K562 (cell line): ENCODE measurements at regions not wholly inside any gene's neighbourhood (a gene's known extent, or its start where the extent isn't known, plus 50 kb on each side); places are given as distances from the start of the nearest gene placed in this dataset.

Experiments
- ATAC-seq: fragments of 200-7000 bp; cut with Tn5 transposase; 3 replicates; pipeline ENCODE4 v1.9.1; 2020; ENCODE audit warnings: moderate library complexity
- BruUV-seq: library from RNA; stranded (reverse); fragments of 400-500 nt; replicated peaks from 2 replicates; lab custom pipeline; 2021; lab: Mats Ljungman, UMichigan
- CTCF ChIA-PET: fragments of 300-600 bp; formaldehyde crosslinking; extraction: SDS; loops from one replicate; lab custom pipeline; 2021; ENCODE audit warnings: low intra/inter-chr PET ratio; lab: Yijun Ruan, JAX
- POLR2A ChIA-PET: fragments of 300-600, 350-650 bp; sonication (Branson Sonifier 250); formaldehyde crosslinking; extraction: SDS; loops from one replicate; lab custom pipeline; 2021; ENCODE audit warnings: antibody characterized with exemption, inconsistent platforms; lab: Yijun Ruan, JAX
- DNase-seq, 4 experiments: peaks; one replicate each; pipeline versions ENCODE4 v3.0.0 to v3.0.0-alpha.2; 2011 to 2018; ENCODE audit warnings: low spot score in 3 of 4, mixed read lengths in 3 of 4; ENCODE audit errors: extremely low read depth in 1 of 4
- FAIRE-seq: peaks from 2 replicates; lab custom pipeline; 2011; peaks lifted over from hg19 to GRCh38; lab: Jason Lieb, UNC
- H2AFZ ChIP-seq: 2 replicates; pipeline ENCODE4 v1.6.0; 2011; ENCODE audit warnings: low read depth, low read length, control low read depth, inconsistent platforms
- H3K27ac ChIP-seq: fragments of 200-600 bp; 3 replicates; pipeline ENCODE4 v1.8.0; 2011; ENCODE audit warnings: low read depth, mild to moderate bottlenecking, control low read depth, inconsistent platforms, low read length, moderate library complexity, mixed read lengths; ENCODE audit errors: extremely low read depth
- H3K27me3 ChIP-seq, 2 experiments: fragments of 300-600 bp in 1 of 2; 2 replicates in 1 of 2; 3 replicates in 1 of 2; pipeline versions ENCODE4 v1.6.0 to v1.8.0; 2011; ENCODE audit warnings: inconsistent platforms in 2 of 2, low read length in 2 of 2, mild to moderate bottlenecking in 1 of 2, mixed read lengths in 1 of 2, moderate library complexity in 1 of 2; ENCODE audit not compliant: control insufficient read depth in 2 of 2, insufficient read depth in 2 of 2
- H3K36me3 ChIP-seq: fragments of 300-600 bp; 3 replicates; pipeline ENCODE4 v1.8.0; 2011; ENCODE audit warnings: mild to moderate bottlenecking, low read length, inconsistent platforms; ENCODE audit not compliant: control insufficient read depth, insufficient read depth
- H3K4me1 ChIP-seq, 2 experiments: fragments of 200-600 bp in 1 of 2; replicated peaks in 1 of 2; 2 replicates in 1 of 2; 3 replicates in 1 of 2; pipeline versions ENCODE4 v1.5.1 to v1.8.0; 2011; ENCODE audit warnings: inconsistent platforms in 2 of 2, low read length in 2 of 2, mild to moderate bottlenecking in 1 of 2, mixed read lengths in 1 of 2, moderate library complexity in 1 of 2; ENCODE audit not compliant: control insufficient read depth in 2 of 2, insufficient read depth in 2 of 2
- H3K4me2 ChIP-seq: 2 replicates; pipeline ENCODE4 v1.6.1; 2011; ENCODE audit warnings: low read length, control low read depth, inconsistent platforms, mixed read lengths; ENCODE audit not compliant: insufficient read depth
- H3K4me3 ChIP-seq: fragments of 200-600 bp; sonication (generic), shearing (Covaris generic); 2 replicates; pipeline ENCODE4 v1.5.1; 2016; ENCODE audit warnings: control low read depth, inconsistent platforms
- H3K79me2 ChIP-seq: fragments of 200-600 bp; 3 replicates; pipeline ENCODE4 v1.8.0; 2011; ENCODE audit warnings: low read length, inconsistent platforms; ENCODE audit not compliant: control insufficient read depth, insufficient read depth
- H3K9ac ChIP-seq, 2 experiments: 2 replicates each; pipeline versions ENCODE4 v1.6.0 to v1.6.1; 2011; ENCODE audit warnings: low read depth in 2 of 2, low read length in 2 of 2, control low read depth in 1 of 2, inconsistent platforms in 1 of 2, mild to moderate bottlenecking in 1 of 2, mixed read lengths in 1 of 2; ENCODE audit not compliant: insufficient read depth in 1 of 2
- H3K9me1 ChIP-seq: one replicate; pipeline ENCODE4 v1.6.0; 2011; ENCODE audit warnings: inconsistent platforms, mild to moderate bottlenecking, low read length, moderate library complexity; ENCODE audit not compliant: control insufficient read depth, insufficient read depth
- H3K9me3 ChIP-seq: replicated peaks from 2 replicates; pipeline ENCODE4 v1.5.1; 2011; ENCODE audit warnings: low read depth, low read length, inconsistent platforms; ENCODE audit not compliant: control insufficient read depth, insufficient read depth
- H4K20me1 ChIP-seq: replicated peaks from 2 replicates; pipeline ENCODE4 v1.6.1; 2011; ENCODE audit warnings: low read length, inconsistent platforms, mixed read lengths; ENCODE audit not compliant: control insufficient read depth, insufficient read depth
- CGGBP1 ChIP-seq: fragments of 250-450 bp; sonication (Bioruptor Pico); IDR thresholded peaks from 2 replicates; pipeline ENCODE4 v1.9.0; 2021; ENCODE audit warnings: mild to moderate bottlenecking
- ELK1 ChIP-seq: sonication (generic); formaldehyde crosslinking; IDR thresholded peaks from 2 replicates; pipeline ENCODE4 v1.8.1; 2022; ENCODE audit warnings: missing genetic modification reagents
- FOS ChIP-seq: IDR thresholded peaks from 3 replicates; pipeline ENCODE4 v1.6.1; 2011; ENCODE audit not compliant: insufficient read length; ENCODE audit errors: extremely low read depth
- HDAC1 ChIP-seq, 2 experiments: fragments of 450-650 bp; IDR thresholded peaks; 2 replicates each; pipeline ENCODE4 v1.6.1; 2016 to 2017; ENCODE audit warnings: inconsistent platforms in 1 of 2, mild to moderate bottlenecking in 1 of 2, moderate library complexity in 1 of 2
- KDM1A ChIP-seq, 2 experiments: fragments of 450-650 bp; IDR thresholded peaks; 2 replicates each; pipeline ENCODE4 v1.6.1; 2016; ENCODE audit warnings: mild to moderate bottlenecking in 2 of 2
- NR4A1 ChIP-seq, 2 experiments: fragments of 250-450 bp in 1 of 2; fragments of 450-650 bp in 1 of 2; sonication (Bioruptor Pico) in 1 of 2; IDR thresholded peaks; 2 replicates each; pipeline versions ENCODE4 v1.4.0 to v1.6.1; 2016 to 2020; ENCODE audit warnings: mild to moderate bottlenecking in 2 of 2, missing compliant biosample characterization in 1 of 2, missing genetic modification characterization in 1 of 2, moderate library complexity in 1 of 2
- PTRF ChIP-seq: fragments of 450-650 bp; IDR thresholded peaks from 2 replicates; pipeline ENCODE4 v1.6.1; 2016; ENCODE audit warnings: mild to moderate bottlenecking, missing genetic modification characterization, missing compliant biosample characterization
- SOX6 ChIP-seq: fragments of 450-650 bp; IDR thresholded peaks from 2 replicates; pipeline ENCODE4 v1.6.1; 2014; ENCODE audit warnings: mild to moderate bottlenecking
- SRSF9 ChIP-seq: fragments of 200-400 bp; formaldehyde crosslinking; IDR thresholded peaks from 2 replicates; pipeline ENCODE4 v1.6.1; 2017; ENCODE audit warnings: low read depth, low read length, borderline replicate concordance
- TAF15 ChIP-seq: fragments of 200-400 bp; formaldehyde crosslinking; IDR thresholded peaks from 2 replicates; pipeline ENCODE4 v1.6.1; 2017; ENCODE audit warnings: mild to moderate bottlenecking, low read depth, low read length, moderate library complexity
- TGIF2 ChIP-seq: sonication (generic); formaldehyde crosslinking; IDR thresholded peaks from 2 replicates; pipeline ENCODE4 v1.8.1; 2022; ENCODE audit warnings: mild to moderate bottlenecking, missing genetic modification reagents, moderate library complexity
- ZBTB8A ChIP-seq: fragments of 450-650 bp; IDR thresholded peaks from 2 replicates; pipeline ENCODE4 v1.6.1; 2018; ENCODE audit warnings: mild to moderate bottlenecking, moderate library complexity; ENCODE audit not compliant: partially characterized antibody
- ZFP36 ChIP-seq: fragments of 150-350 bp; IDR thresholded peaks from 2 replicates; pipeline ENCODE4 v1.6.1; 2018; ENCODE audit warnings: low read length, low read depth; ENCODE audit not compliant: partially characterized antibody
- ZNF354B ChIP-seq: fragments of 250-450 bp; sonication (Bioruptor Pico); IDR thresholded peaks from 2 replicates; pipeline ENCODE4 v1.4.0; 2020
- ZNF431 ChIP-seq: sonication (generic); formaldehyde crosslinking; IDR thresholded peaks from 2 replicates; pipeline ENCODE4 v1.8.0; 2022; ENCODE audit warnings: mild to moderate bottlenecking, missing genetic modification reagents
- ZNF707 ChIP-seq: fragments of 250-450 bp; sonication (Bioruptor Pico); conservative IDR thresholded peaks from 2 replicates; pipeline ENCODE4 v1.8.0; 2022; ENCODE audit warnings: inconsistent platforms, mild to moderate bottlenecking, moderate library complexity
- WGBS: fragments of 100-300 bp; shearing (Covaris generic); methylation state at CpG from one replicate; pipeline ENCODE4 v1.1.6; 2016; ENCODE audit warnings: low coverage, mixed read lengths; ENCODE audit not compliant: insufficient coverage; ENCODE audit errors: missing lambda C conversion rate; 5-methylcytosine and 5-hydroxymethylcytosine counted together
- in situ Hi-C: fragments of 300-500 bp; cut with MboI; formaldehyde crosslinking; loops from 4 replicates; pipeline ENCODE4 v1.15.0; 2018; ENCODE audit warnings: inconsistent platforms, mixed read lengths
- intact Hi-C: fragments of 100-400 bp; cut with micrococcal nuclease; formaldehyde crosslinking; loops from 2 replicates; pipeline ENCODE4 v1.14.2; 2022

DNA sequence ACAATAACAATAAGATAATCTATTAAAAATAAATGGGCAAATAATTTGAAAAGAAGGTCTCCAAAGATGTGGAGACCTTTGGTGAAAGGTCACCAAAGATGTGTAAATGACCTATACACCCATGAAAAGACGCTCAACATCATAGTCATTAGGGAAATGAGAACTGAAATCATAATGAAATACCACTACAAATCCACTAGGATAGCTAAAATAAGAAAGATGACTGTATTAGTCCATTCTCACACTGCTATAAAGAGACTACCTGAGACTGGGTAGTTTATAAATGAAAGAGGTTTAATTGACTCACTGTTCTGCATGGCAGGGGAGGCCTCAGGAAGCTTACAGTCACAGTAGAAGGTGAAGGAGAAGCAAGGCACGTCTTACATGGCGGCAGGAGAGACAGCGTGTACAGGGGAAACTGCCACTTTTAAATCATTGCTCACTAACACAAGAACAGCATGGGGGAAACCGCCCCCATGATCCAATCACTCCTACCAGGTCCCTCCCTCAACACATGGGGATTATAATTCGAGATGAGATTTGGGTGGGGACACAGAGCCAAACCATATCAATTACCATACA is 339.6 kb downstream of the ENC1 start:
- BruUV-seq = no TSS peak
- no peak overlapping the region for H3K27ac ChIP-seq
- ChIA-PET POLR2A (no interaction called here), CTCF (no interaction called here)
- no peaks in the 10 kb centered on the region; a peak in 1 of 5 replicates for H3K27me3 ChIP-seq
- no peak overlapping the region for H3K9ac ChIP-seq
- FAIRE-seq (no peak), ATAC-seq (no peak), DNase-seq (no peak)
- intact Hi-C loops (no loop called here), in situ Hi-C loops (no loop called here)
- H2AFZ ChIP-seq = no peak overlapping the region
- no peaks in the 10 kb centered on the region for H3K36me3 ChIP-seq
- no peaks in the 10 kb centered on the region for H4K20me1 ChIP-seq
- WGBS = 10% methylated on average over 6 of the region's 6 CpGs
- no peaks in the 10 kb centered on the region for H3K4me1 ChIP-seq
- H3K9me1 ChIP-seq = no peaks in the 10 kb centered on the region
- H3K4me3 ChIP-seq = no peak overlapping the region
- no peak overlapping the region for H3K4me2 ChIP-seq
- H3K9me3 ChIP-seq = no peaks in the 10 kb centered on the region
- H3K79me2 ChIP-seq = no peaks in the 10 kb centered on the region
- TF ChIP-seq ZFP36 = peak; percentile 45
- no peak for TF ChIP-seq ZBTB8A
- TF ChIP-seq ZNF431 (CRISPR knock-in tag) = peak; percentile 93
- no peak for TF ChIP-seq SOX6

DNA sequence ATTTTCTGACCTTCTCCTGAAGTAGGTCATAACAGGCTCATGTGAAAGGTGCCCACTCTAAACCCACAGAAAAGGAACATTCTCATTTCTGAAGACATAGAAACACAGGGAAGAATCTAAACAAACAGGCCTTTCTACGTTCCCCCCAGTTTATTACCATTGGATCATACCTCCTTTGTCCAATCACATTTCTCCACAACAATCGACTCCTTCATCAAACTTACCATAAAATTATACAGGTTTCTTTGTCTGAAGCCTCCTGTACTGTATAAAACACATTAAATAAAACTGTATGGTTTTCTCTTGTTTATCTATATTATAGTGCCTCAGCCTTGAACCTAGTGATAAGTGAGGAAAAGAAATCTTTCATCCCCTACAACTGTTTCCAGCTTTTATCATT is 340.7 kb downstream of the ENC1 start:
- ATAC-seq = no peak
- BruUV-seq = no TSS peak
- no peaks in the 10 kb centered on the region for H3K79me2 ChIP-seq
- no peak for TF ChIP-seq PTRF (tag)
- TF ChIP-seq HDAC1 (IDR thresholded peaks at IDR 0.05) = no peak
- TF ChIP-seq KDM1A (IDR thresholded peaks at IDR 0.05) = no peak
- no peak for TF ChIP-seq CGGBP1
- no peak for TF ChIP-seq FOS
- no peak for TF ChIP-seq ZNF707 (CRISPR knock-in tag)
- no peak for TF ChIP-seq ZNF354B (CRISPR knock-in tag)
- TF ChIP-seq SRSF9 = no peak
- no peak for TF ChIP-seq ELK1
- TF ChIP-seq TGIF2 (CRISPR knock-in tag) = no peak
- TF ChIP-seq NR4A1 (CRISPR knock-in tag; IDR thresholded peaks at IDR 0.05) = no peak
- no peak for TF ChIP-seq NR4A1 (tag; IDR thresholded peaks at IDR 0.05)
- no peak for TF ChIP-seq TAF15
- CTCF ChIA-PET = no interaction called here
- H3K9me1 ChIP-seq = no peaks in the 10 kb centered on the region
- H3K27ac ChIP-seq = no peak overlapping the region
- FAIRE-seq = no peak
- H3K36me3 ChIP-seq = no peaks in the 10 kb centered on the region
- POLR2A ChIA-PET = no interaction called here
- no peak overlapping the region for H3K9ac ChIP-seq
- DNase-seq = no peak
- WGBS = 6% methylated on average over 2 of the region's 2 CpGs
- no peaks in the 10 kb centered on the region; a peak in 1 of 5 replicates for H3K27me3 ChIP-seq
- H2AFZ ChIP-seq = no peak overlapping the region
- H3K4me2 ChIP-seq = no peak overlapping the region
- H3K4me3 ChIP-seq = no peak overlapping the region
- H3K9me3 ChIP-seq = no peaks in the 10 kb centered on the region
- in situ Hi-C loops (no loop called here), intact Hi-C loops (no loop called here)
- H4K20me1 ChIP-seq = no peaks in the 10 kb centered on the region
- H3K4me1 ChIP-seq = no peaks in the 10 kb centered on the region
